GM23248 (cell line): ENCODE measurements at regions not wholly inside any gene's neighbourhood (a gene's known extent, or its start where the extent isn't known, plus 50 kb on each side); places are given as distances from the start of the nearest gene placed in this dataset.

ENCODE experiments used
- DNase-seq: peaks from one replicate; pipeline ENCODE4 v3.0.0-alpha.2; 2015
- H2AFZ ChIP-seq: fragments of 200-600 bp; sonication (generic); 2 replicates; pipeline ENCODE4 v1.6.1; 2016; ENCODE audit warnings: antibody characterized with exemption
- H3F3A ChIP-seq: fragments of 200-600 bp; sonication (generic); 2 replicates; pipeline ENCODE4 v1.6.1; 2016; ENCODE audit warnings: mild to moderate bottlenecking, antibody characterized with exemption, mixed run types; ENCODE audit not compliant: insufficient read depth
- H3K27ac ChIP-seq: fragments of 200-600 bp; sonication (generic); 2 replicates; pipeline ENCODE4 v1.5.1; 2016; ENCODE audit warnings: mild to moderate bottlenecking
- H3K27me3 ChIP-seq: fragments of 200-600 bp; sonication (generic); replicated peaks from 2 replicates; pipeline ENCODE4 v1.6.1; 2016; ENCODE audit warnings: mild to moderate bottlenecking; ENCODE audit not compliant: insufficient read depth
- H3K36me3 ChIP-seq: fragments of 200-600 bp; sonication (generic); 2 replicates; pipeline ENCODE4 v1.6.1; 2016; ENCODE audit warnings: low read depth, mild to moderate bottlenecking
- H3K4me1 ChIP-seq: fragments of 200-600 bp; sonication (generic); 2 replicates; pipeline ENCODE4 v1.6.1; 2016; ENCODE audit warnings: mild to moderate bottlenecking; ENCODE audit not compliant: insufficient read depth
- H3K4me2 ChIP-seq: fragments of 200-600 bp; sonication (generic); one replicate; pipeline ENCODE4 v1.6.1; 2016; ENCODE audit warnings: mild to moderate bottlenecking; ENCODE audit not compliant: unreplicated experiment
- H3K4me3 ChIP-seq: fragments of 200-600 bp; sonication (generic); 2 replicates; pipeline ENCODE4 v1.5.1; 2016; ENCODE audit warnings: mild to moderate bottlenecking
- H3K79me2 ChIP-seq: fragments of 200-600 bp; sonication (generic); 2 replicates; pipeline ENCODE4 v1.6.1; 2016; ENCODE audit warnings: mild to moderate bottlenecking; ENCODE audit not compliant: insufficient read depth
- H3K9ac ChIP-seq: fragments of 200-600 bp; sonication (generic); 2 replicates; pipeline ENCODE4 v1.6.1; 2016; ENCODE audit warnings: mild to moderate bottlenecking
- H3K9me2 ChIP-seq: fragments of 200-600 bp; sonication (generic); 2 replicates; pipeline ENCODE4 v1.6.1; 2016; ENCODE audit warnings: mixed run types, mild to moderate bottlenecking, moderate library complexity; ENCODE audit not compliant: insufficient read depth
- H3K9me3 ChIP-seq: fragments of 200-600 bp; sonication (generic); one replicate; pipeline ENCODE4 v1.6.1; 2017; ENCODE audit warnings: low read depth
- H4K20me1 ChIP-seq: fragments of 200-600 bp; sonication (generic); 2 replicates; pipeline ENCODE4 v1.6.0; 2016; ENCODE audit not compliant: insufficient read depth
- EZH2 ChIP-seq: fragments of 200-600 bp; sonication (generic); IDR thresholded peaks from 2 replicates; pipeline ENCODE4 v1.6.1; 2018; ENCODE audit warnings: antibody characterized with exemption, mild to moderate bottlenecking; ENCODE audit not compliant: insufficient read depth, poor library complexity, severe bottlenecking
- EZH2phosphoT487 ChIP-seq: fragments of 200-600 bp; sonication (generic); IDR thresholded peaks from 2 replicates; pipeline ENCODE4 v1.6.1; 2018; ENCODE audit warnings: antibody characterized with exemption, moderate library complexity, mild to moderate bottlenecking, low read depth; ENCODE audit not compliant: insufficient read depth
- WGBS, 2 experiments: methylation state at CpG; one replicate each; pipeline ENCODE4 v1.1.6; 2015 to 2017; ENCODE audit warnings: low lambda C conversion rate in 2 of 2, low coverage in 1 of 2; ENCODE audit errors: missing lambda C conversion rate in 2 of 2; 5-methylcytosine and 5-hydroxymethylcytosine counted together
- in situ Hi-C: fragments of 300-500 bp; cut with MboI; formaldehyde crosslinking; loops from 2 replicates; pipeline ENCODE4 v1.15.0; 2020

DNA sequence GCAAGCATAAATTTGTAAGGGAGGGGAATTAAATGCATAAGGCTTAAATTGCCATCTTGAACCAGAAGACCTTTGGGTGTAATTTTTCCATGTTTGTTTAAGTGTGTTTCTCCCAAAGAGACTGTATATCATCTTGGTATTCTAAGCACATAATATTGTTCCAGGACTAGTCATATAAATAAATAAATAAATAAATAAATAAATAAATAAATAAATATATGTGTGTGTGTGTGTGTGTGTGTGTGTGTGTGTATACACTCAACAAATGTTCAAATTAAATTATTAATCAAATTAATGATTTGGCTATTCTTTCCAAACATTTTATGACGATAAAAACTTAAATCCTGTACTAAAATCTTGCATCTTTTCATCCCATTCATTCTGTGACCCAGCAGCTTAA is 867.8 kb upstream of the KLHL29 start:
- Histone ChIP-seq H3K27me3 (no peaks in the 10 kb centered on the region), H3K4me3 (no peak overlapping the region), H3K9ac (no peak overlapping the region), H3K36me3 (no peaks in the 10 kb centered on the region), H3K79me2 (no peaks in the 10 kb centered on the region), H4K20me1 (no peaks in the 10 kb centered on the region), H3K9me2 (no peaks in the 10 kb centered on the region), H3K9me3 (no peaks in the 10 kb centered on the region), H3K4me1 (no peaks in the 10 kb centered on the region), H3K4me2 (no peak overlapping the region), H2AFZ (no peak overlapping the region), H3K27ac (no peak overlapping the region), H3F3A (no peaks in the 10 kb centered on the region)
- 18 to 25% methylated on average over 1 of the region's 1 CpG for WGBS, 2 experiments
- TF ChIP-seq EZH2phosphoT487: no peak
- no peak for TF ChIP-seq EZH2
- DNase-seq: no peak
- in situ Hi-C loops: no loop called here

DNA sequence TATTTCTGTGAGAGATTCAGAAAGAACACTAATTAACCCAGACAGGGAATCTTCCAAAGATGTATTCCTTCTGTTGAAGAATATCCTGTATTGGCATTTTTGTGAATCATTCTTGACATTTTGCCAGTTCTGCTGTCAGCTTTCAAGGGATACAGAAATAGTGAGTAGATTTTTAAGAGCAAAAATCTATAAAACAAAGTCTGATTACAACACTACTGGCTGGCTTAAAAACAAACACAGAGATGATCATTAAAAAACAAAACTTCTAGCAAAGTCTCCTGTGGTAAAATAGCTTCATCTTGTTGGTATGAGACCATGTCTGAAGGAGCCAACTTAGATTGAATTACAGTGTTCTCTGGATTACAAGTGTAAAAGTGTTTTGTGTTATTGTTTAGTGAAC is 866.3 kb upstream of the KLHL29 start:
- no peak overlapping the region for H3K9ac ChIP-seq
- no peaks in the 10 kb centered on the region for H3K79me2 ChIP-seq
- no peaks in the 10 kb centered on the region for H3F3A ChIP-seq
- H3K36me3 ChIP-seq: no peaks in the 10 kb centered on the region
- no peak for DNase-seq
- no peaks in the 10 kb centered on the region for H3K4me1 ChIP-seq
- H3K4me3 ChIP-seq: no peak overlapping the region
- H2AFZ ChIP-seq: no peak overlapping the region
- no peaks in the 10 kb centered on the region for H3K9me2 ChIP-seq
- in situ Hi-C loops: no loop called here
- no peaks in the 10 kb centered on the region for H3K27me3 ChIP-seq
- H4K20me1 ChIP-seq: no peaks in the 10 kb centered on the region
- H3K4me2 ChIP-seq: no peak overlapping the region
- TF ChIP-seq EZH2 (no peak), EZH2phosphoT487 (no peak)
- H3K27ac ChIP-seq: no peak overlapping the region
- no peaks in the 10 kb centered on the region for H3K9me3 ChIP-seq

DNA sequence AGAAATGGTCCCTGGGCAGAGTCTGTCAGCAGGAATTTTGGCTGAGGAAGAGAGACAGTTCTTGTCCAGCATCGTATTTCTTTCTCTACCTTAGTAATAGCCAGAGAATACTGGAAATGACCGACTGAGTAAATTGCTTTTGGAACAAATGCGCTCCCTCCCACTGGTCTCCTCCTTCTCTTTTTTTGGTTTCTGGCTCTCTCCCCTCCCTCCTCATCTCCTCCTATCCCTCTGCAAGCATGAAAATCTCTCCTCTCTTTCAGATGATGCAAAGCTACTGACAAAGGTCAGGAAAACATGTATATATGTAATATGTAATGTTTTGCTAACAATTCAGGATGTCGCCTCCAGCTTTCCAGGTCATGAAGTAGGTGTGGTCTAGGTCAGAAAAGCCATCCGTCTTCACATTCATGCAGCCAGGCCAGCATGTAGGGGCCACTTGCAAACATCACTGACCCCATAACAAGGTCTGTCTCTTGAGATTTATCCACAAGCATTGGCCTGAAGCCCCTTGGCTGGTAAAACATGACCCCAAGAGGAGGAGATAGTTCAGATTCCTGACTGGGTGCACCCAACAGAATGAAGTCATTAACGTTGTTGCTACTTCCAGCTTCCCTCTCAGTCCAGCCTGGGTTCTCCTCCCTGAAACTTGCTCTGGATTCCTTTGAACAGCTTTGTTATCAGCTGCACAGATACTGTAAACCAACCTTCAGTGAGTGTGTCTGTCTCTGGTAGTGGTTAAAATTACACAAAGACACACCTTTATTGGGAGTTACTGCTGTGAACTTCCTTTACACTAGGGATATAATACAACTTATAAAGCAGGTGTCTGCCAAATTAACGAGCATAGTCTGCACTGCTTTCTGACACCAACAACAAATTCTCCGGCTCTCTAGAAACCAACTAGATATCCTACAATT is 864.4 kb upstream of the KLHL29 start:
- in situ Hi-C loops: no loop called here
- Histone ChIP-seq H3K9me2 (no peaks in the 10 kb centered on the region), H3K9ac (no peak overlapping the region), H3K36me3 (no peaks in the 10 kb centered on the region), H3K4me1 (no peaks in the 10 kb centered on the region), H3K27me3 (no peaks in the 10 kb centered on the region), H2AFZ (no peak overlapping the region), H3K4me2 (no peak overlapping the region), H3K79me2 (no peaks in the 10 kb centered on the region), H4K20me1 (no peaks in the 10 kb centered on the region), H3K4me3 (no peak overlapping the region), H3K9me3 (no peaks in the 10 kb centered on the region), H3F3A (no peaks in the 10 kb centered on the region), H3K27ac (no peak overlapping the region)
- TF ChIP-seq EZH2 (no peak), EZH2phosphoT487 (no peak)
- 26 to 28% methylated on average over 8 of the region's 8 CpGs for WGBS, 2 experiments
- no peak for DNase-seq

DNA sequence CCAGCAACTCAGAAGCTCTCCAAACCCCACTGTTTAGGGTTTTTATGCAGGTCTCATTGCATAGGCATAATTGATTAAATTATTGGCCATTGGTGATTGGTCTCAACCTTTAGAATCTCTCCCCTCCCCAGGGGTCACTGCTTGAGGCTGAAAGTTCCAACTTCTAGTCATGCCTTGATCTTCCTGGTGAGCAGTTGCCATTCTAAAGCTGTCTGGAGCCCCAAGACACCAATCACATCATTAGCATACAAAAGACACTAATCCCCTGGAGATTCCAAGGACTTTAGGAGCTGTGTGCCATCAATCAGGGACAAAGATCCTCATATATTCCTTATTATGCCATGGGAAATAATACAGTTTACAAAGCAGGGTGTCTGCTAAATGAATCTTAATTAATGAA is 863.4 kb upstream of the KLHL29 start:
- Histone ChIP-seq H3K4me2 (no peak overlapping the region), H3K9me2 (no peaks in the 10 kb centered on the region), H3K4me1 (no peaks in the 10 kb centered on the region), H3K36me3 (no peaks in the 10 kb centered on the region), H3K9me3 (no peaks in the 10 kb centered on the region), H4K20me1 (no peaks in the 10 kb centered on the region), H3K4me3 (no peak overlapping the region), H3K27ac (no peak overlapping the region), H3K79me2 (no peaks in the 10 kb centered on the region), H3K9ac (no peak overlapping the region), H3F3A (no peaks in the 10 kb centered on the region), H2AFZ (no peak overlapping the region), H3K27me3 (no peaks in the 10 kb centered on the region)
- DNase-seq: no peak
- in situ Hi-C loops: no loop called here
- TF ChIP-seq EZH2phosphoT487 (no peak), EZH2 (no peak)

DNA sequence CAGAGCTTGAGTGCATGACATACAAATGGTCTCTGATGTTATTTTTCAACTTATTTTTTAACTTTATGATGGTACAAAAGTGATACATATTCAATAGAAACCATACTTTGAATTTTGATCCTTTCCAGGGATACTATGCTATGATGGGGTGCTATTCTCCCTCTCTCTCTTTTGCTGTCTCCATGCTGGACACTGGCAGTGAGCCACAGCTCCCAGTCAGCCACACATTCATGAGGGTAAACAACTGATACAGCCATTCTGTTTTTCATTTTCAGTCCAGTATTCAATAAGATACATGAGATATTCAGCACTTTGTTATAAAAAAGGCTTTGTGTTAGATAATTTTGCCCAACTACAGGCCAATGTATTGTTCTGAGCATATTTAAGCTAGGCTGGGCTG is 859.3 kb upstream of the KLHL29 start:
- no peaks in the 10 kb centered on the region for H3K9me2 ChIP-seq

More for the DNA sequence above, 859.3 kb upstream of the KLHL29 start:
- H3K9me3 ChIP-seq: no peaks in the 10 kb centered on the region
- TF ChIP-seq EZH2 (no peak), EZH2phosphoT487 (no peak)
- in situ Hi-C loops: no loop called here
- no peaks in the 10 kb centered on the region for H3K27me3 ChIP-seq
- H3K36me3 ChIP-seq: no peaks in the 10 kb centered on the region
- no peaks in the 10 kb centered on the region for H3K79me2 ChIP-seq
- DNase-seq: no peak
- no peaks in the 10 kb centered on the region; the same call in 1 of the 2 replicates for H4K20me1 ChIP-seq
- no peak overlapping the region for H3K27ac ChIP-seq
- H3K4me2 ChIP-seq: no peak overlapping the region
- H3K9ac ChIP-seq: no peak overlapping the region
- H2AFZ ChIP-seq: no peak overlapping the region
- H3F3A ChIP-seq: no peaks in the 10 kb centered on the region
- H3K4me1 ChIP-seq: no peaks in the 10 kb centered on the region
- H3K4me3 ChIP-seq: no peak overlapping the region
